ENCODE measurements at regions not wholly inside any gene's neighbourhood (a gene's known extent, or its start where the extent isn't known, plus 50 kb on each side); places are given as distances from the start of the nearest gene placed in this dataset.

- Histone ChIP-seq H3K4me1 (no peaks in the 10 kb centered on the region), H3K27ac (peak overlapping the region; percentile 42 to 72 (median 60)), H3K9me3 (no peaks in the 10 kb centered on the region), H3K27me3 (no peaks in the 10 kb centered on the region), H3K36me3 (no peaks in the 10 kb centered on the region), H3K4me3 (no peak overlapping the region)
- 77 to 86% methylated on average over 10 of the region's 10 CpGs for WGBS, 2 donors
- intact Hi-C loops (cut with DNase I) = no loop called here
- TF ChIP-seq CTCF (IDR thresholded peaks at IDR 0.05) (no peak), POLR2AphosphoS5 (IDR thresholded peaks at IDR 0.05) (peak; percentile 64 to 78 (median 70)), EP300 (IDR thresholded peaks at IDR 0.05) (peak in 1 of 4 donors; percentile 7), POLR2A (IDR thresholded peaks at IDR 0.05) (no peak)
- DNase-seq = peak; percentile 94
Measured at GRCh38 chr13:21986602-21987001, 315.7 kb downstream of the FGF9 start.

GRCh38 chr13:21987793-21988192 lies 316.9 kb downstream of the FGF9 start:
- intact Hi-C loops (cut with DNase I) = no loop called here
- H3K27me3 ChIP-seq = no peaks in the 10 kb centered on the region
- no peaks in the 10 kb centered on the region for H3K4me1 ChIP-seq
- H3K36me3 ChIP-seq = no peaks in the 10 kb centered on the region
- no peak for DNase-seq
- no peak overlapping the region for H3K27ac ChIP-seq
- 79 to 85% methylated on average over 7 of the region's 7 CpGs for WGBS, 2 donors
- H3K9me3 ChIP-seq = no peaks in the 10 kb centered on the region
- H3K4me3 ChIP-seq = no peak overlapping the region
- TF ChIP-seq EP300 (IDR thresholded peaks at IDR 0.05) (no peak), POLR2A (IDR thresholded peaks at IDR 0.05) (no peak), POLR2AphosphoS5 (IDR thresholded peaks at IDR 0.05) (no peak), CTCF (IDR thresholded peaks at IDR 0.05) (no peak)

GRCh38 chr13:21988624-21989023 lies 317.8 kb downstream of the FGF9 start:
- TF ChIP-seq EP300 (IDR thresholded peaks at IDR 0.05) = no peak
- TF ChIP-seq POLR2AphosphoS5 (IDR thresholded peaks at IDR 0.05) = no peak
- no peak for TF ChIP-seq CTCF (IDR thresholded peaks at IDR 0.05)
- TF ChIP-seq POLR2A (IDR thresholded peaks at IDR 0.05) = no peak
- no peak overlapping the region for H3K27ac ChIP-seq
- no peaks in the 10 kb centered on the region for H3K4me1 ChIP-seq
- no peaks in the 10 kb centered on the region for H3K36me3 ChIP-seq
- DNase-seq = no peak
- 93 to 95% methylated on average over 7 of the region's 7 CpGs for WGBS, 2 donors
- H3K9me3 ChIP-seq = no peaks in the 10 kb centered on the region
- no peaks in the 10 kb centered on the region for H3K27me3 ChIP-seq
- intact Hi-C loops (cut with DNase I) = no loop called here
- H3K4me3 ChIP-seq = no peak overlapping the region

- no peaks in the 10 kb centered on the region for H3K9me3 ChIP-seq
- H3K27me3 ChIP-seq = no peaks in the 10 kb centered on the region
- no peaks in the 10 kb centered on the region for H3K36me3 ChIP-seq
- intact Hi-C loops (cut with DNase I) = no loop called here
- H3K4me3 ChIP-seq = no peak overlapping the region
- TF ChIP-seq CTCF (IDR thresholded peaks at IDR 0.05) (no peak), EP300 (IDR thresholded peaks at IDR 0.05) (no peak), POLR2AphosphoS5 (IDR thresholded peaks at IDR 0.05) (no peak), POLR2A (IDR thresholded peaks at IDR 0.05) (no peak)
- H3K4me1 ChIP-seq = no peaks in the 10 kb centered on the region
- WGBS, 2 donors = 94 to 95% methylated on average over 3 of the region's 3 CpGs
- DNase-seq = no peak
- no peak overlapping the region for H3K27ac ChIP-seq
Measured at GRCh38 chr13:21996049-21996448, 325.2 kb downstream of the FGF9 start.

GRCh38 chr13:21997726-21998125 lies 326.9 kb downstream of the FGF9 start:
- 15 to 72% methylated on average over 2 of the region's 2 CpGs for WGBS, 2 donors
- no peaks in the 10 kb centered on the region for H3K4me1 ChIP-seq

More at GRCh38 chr13:21997726-21998125, 326.9 kb downstream of the FGF9 start:
- no peak for DNase-seq
- Histone ChIP-seq H3K27ac (no peak overlapping the region), H3K9me3 (no peaks in the 10 kb centered on the region), H3K4me3 (no peak overlapping the region), H3K36me3 (no peaks in the 10 kb centered on the region), H3K27me3 (no peaks in the 10 kb centered on the region)
- intact Hi-C loops (cut with DNase I) = no loop called here
- TF ChIP-seq POLR2A (IDR thresholded peaks at IDR 0.05) (no peak), POLR2AphosphoS5 (IDR thresholded peaks at IDR 0.05) (no peak)
